ENCODE measurements at regions not wholly inside any gene's neighbourhood (a gene's known extent, or its start where the extent isn't known, plus 50 kb on each side); places are given as distances from the start of the nearest gene placed in this dataset.

DNA sequence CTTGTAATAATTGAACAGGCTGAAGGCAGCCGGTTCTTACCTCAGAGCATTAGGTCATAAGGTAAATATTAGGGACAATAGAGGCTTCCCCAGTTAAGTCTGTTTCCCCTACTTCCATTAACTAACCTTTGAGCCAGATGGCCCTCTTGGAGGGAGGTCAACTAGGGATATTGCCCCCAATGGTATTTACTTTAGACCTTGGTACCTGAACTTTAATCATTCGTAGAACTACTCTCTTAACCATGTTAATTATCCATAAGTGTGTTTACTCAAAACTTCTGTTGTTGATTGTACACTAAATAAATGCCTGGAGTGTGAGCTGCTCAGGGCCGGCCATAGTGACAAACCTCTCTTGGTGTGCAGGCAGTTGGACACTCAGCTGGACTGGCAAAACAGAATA lies 1843.5 kb upstream of the AGA start:
- no peak overlapping the region for H3K18ac ChIP-seq (ENCODE audit: low read depth, low read length)
- dilution Hi-C loops (cut with HindIII; ENCODE audit: low sequenced_read_pairs, unreplicated experiment) (no loop called here), intact Hi-C loops (cut with micrococcal nuclease) (no loop called here), in situ Hi-C loops (cut with MboI; ENCODE audit: low sequenced_read_pairs) (loop anchor here (25.0 kb wide), 1 partner anchor 1723 kb away; no protein-coding TSS in a partner anchor)
- H2AFZ ChIP-seq (replicated peaks; ENCODE audit: low read length, poor library complexity): no peak overlapping the region
- TF ChIP-seq RAD21 (IDR thresholded peaks at IDR 0.05; ENCODE audit: low read length): no peak
- TF ChIP-seq POLR2A (IDR thresholded peaks at IDR 0.05; ENCODE audit: low read depth, low read length): no peak
- TF ChIP-seq MAFK (IDR thresholded peaks at IDR 0.05; ENCODE audit: low read depth, low read length): no peak
- TF ChIP-seq, protein P1, sequence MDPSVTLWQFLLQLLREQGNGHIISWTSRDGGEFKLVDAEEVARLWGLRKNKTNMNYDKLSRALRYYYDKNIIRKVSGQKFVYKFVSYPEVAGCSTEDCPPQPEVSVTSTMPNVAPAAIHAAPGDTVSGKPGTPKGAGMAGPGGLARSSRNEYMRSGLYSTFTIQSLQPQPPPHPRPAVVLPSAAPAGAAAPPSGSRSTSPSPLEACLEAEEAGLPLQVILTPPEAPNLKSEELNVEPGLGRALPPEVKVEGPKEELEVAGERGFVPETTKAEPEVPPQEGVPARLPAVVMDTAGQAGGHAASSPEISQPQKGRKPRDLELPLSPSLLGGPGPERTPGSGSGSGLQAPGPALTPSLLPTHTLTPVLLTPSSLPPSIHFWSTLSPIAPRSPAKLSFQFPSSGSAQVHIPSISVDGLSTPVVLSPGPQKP (IDR thresholded peaks at IDR 0.05; ENCODE audit: borderline replicate concordance, low read depth, low read length): no peak
- TF ChIP-seq MXI1 (IDR thresholded peaks at IDR 0.05; ENCODE audit: borderline replicate concordance, low read depth, low read length): no peak
- TF ChIP-seq, protein P2, sequence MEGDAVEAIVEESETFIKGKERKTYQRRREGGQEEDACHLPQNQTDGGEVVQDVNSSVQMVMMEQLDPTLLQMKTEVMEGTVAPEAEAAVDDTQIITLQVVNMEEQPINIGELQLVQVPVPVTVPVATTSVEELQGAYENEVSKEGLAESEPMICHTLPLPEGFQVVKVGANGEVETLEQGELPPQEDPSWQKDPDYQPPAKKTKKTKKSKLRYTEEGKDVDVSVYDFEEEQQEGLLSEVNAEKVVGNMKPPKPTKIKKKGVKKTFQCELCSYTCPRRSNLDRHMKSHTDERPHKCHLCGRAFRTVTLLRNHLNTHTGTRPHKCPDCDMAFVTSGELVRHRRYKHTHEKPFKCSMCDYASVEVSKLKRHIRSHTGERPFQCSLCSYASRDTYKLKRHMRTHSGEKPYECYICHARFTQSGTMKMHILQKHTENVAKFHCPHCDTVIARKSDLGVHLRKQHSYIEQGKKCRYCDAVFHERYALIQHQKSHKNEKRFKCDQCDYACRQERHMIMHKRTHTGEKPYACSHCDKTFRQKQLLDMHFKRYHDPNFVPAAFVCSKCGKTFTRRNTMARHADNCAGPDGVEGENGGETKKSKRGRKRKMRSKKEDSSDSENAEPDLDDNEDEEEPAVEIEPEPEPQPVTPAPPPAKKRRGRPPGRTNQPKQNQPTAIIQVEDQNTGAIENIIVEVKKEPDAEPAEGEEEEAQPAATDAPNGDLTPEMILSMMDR (conservative IDR thresholded peaks at IDR 0.05; ENCODE audit: low read depth, low read length): no peak
- TF ChIP-seq RFX5 (IDR thresholded peaks at IDR 0.05; ENCODE audit: low read depth, low read length): no peak
- TF ChIP-seq RCOR1 (IDR thresholded peaks at IDR 0.05; ENCODE audit: insufficient replicate concordance, low read length): no peak
- TF ChIP-seq BHLHE40 (IDR thresholded peaks at IDR 0.05; ENCODE audit: low read depth, low read length): no peak
- no peak for TF ChIP-seq MAZ (IDR thresholded peaks at IDR 0.05; ENCODE audit: borderline replicate concordance, low read depth, low read length)
- no peak for TF ChIP-seq CEBPB (IDR thresholded peaks at IDR 0.05; ENCODE audit: low read depth, low read length)
- TF ChIP-seq, protein P3, sequence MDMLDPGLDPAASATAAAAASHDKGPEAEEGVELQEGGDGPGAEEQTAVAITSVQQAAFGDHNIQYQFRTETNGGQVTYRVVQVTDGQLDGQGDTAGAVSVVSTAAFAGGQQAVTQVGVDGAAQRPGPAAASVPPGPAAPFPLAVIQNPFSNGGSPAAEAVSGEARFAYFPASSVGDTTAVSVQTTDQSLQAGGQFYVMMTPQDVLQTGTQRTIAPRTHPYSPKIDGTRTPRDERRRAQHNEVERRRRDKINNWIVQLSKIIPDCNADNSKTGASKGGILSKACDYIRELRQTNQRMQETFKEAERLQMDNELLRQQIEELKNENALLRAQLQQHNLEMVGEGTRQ (IDR thresholded peaks at IDR 0.05; ENCODE audit: low read depth, low read length): no peak
- no peak for TF ChIP-seq CHD1 (IDR thresholded peaks at IDR 0.05; ENCODE audit: low read depth, low read length)
- no peak for TF ChIP-seq FOS (IDR thresholded peaks at IDR 0.05; ENCODE audit: low read depth, low read length)
- no peak for TF ChIP-seq NFE2L2 (IDR thresholded peaks at IDR 0.05; ENCODE audit: low read depth, low read length)
- TF ChIP-seq SMC3 (IDR thresholded peaks at IDR 0.05; ENCODE audit: low read depth, low read length): no peak
- no peak overlapping the region for H4K5ac ChIP-seq (ENCODE audit: low read depth, low read length)
- no peak overlapping the region for H3K4ac ChIP-seq (ENCODE audit: low read depth, low read length)
- H4K20me1 ChIP-seq (ENCODE audit: insufficient read depth, low read length): no peaks in the 10 kb centered on the region
- no CpG with 5 or more reads among the region's 3 CpGs for WGBS, 2 experiments (ENCODE audit: extremely low coverage in 2 of 2, insufficient read length in 1 of 2)
- H3K9ac ChIP-seq (ENCODE audit: low read depth, low read length): no peak overlapping the region
- ATAC-seq (ENCODE audit: low read depth) (no peak), DNase-seq (no peak)
- H2AK9ac ChIP-seq (replicated peaks; ENCODE audit: low read depth, low read length, poor library complexity): no peak overlapping the region
- no peak overlapping the region for H4K91ac ChIP-seq (ENCODE audit: insufficient read depth, low read depth, low read length)
- no peak overlapping the region for H3K4me3 ChIP-seq (ENCODE audit: insufficient read depth, low read depth, low read length)
- no peak overlapping the region for H3K14ac ChIP-seq (replicated peaks; ENCODE audit: low read depth, low read length)
- no peaks in the 10 kb centered on the region for H3K9me1 ChIP-seq (ENCODE audit: insufficient read depth, low read length)
- H3K27ac ChIP-seq (ENCODE audit: insufficient read depth, low read length): no peak overlapping the region
- no peaks in the 10 kb centered on the region for H3K4me1 ChIP-seq (ENCODE audit: control insufficient read depth, insufficient read depth, low read length)
- POLR2A ChIA-PET (ENCODE audit: unreplicated experiment): no interaction called here
- H4K8ac ChIP-seq (ENCODE audit: low read depth in 2 of 2, low read length in 2 of 2): no peak overlapping the region
- BruUV-seq (replicated peaks): no TSS peak
- H2BK120ac ChIP-seq (ENCODE audit: low read depth, low read length): no peak overlapping the region
- H3K36me3 ChIP-seq (ENCODE audit: control insufficient read depth, insufficient read depth, low read length): no peaks in the 10 kb centered on the region
- no peak overlapping the region for H2BK20ac ChIP-seq (ENCODE audit: low read depth, low read length)
- H3K27me3 ChIP-seq (ENCODE audit: control insufficient read depth, insufficient read depth, low read length): no peaks in the 10 kb centered on the region
- no peak overlapping the region for H2BK5ac ChIP-seq (ENCODE audit: low read depth, low read length, poor library complexity, severe bottlenecking)
- H3K4me2 ChIP-seq (ENCODE audit: low read depth, low read length): no peak overlapping the region
- H2BK15ac ChIP-seq (ENCODE audit: low read depth, low read length): no peak overlapping the region
- no peaks in the 10 kb centered on the region; the same call in 1 of the 2 replicates for H3K9me3 ChIP-seq (ENCODE audit: control insufficient read depth, insufficient read depth, low read length)
- no peak overlapping the region for H3K23ac ChIP-seq (ENCODE audit: low read depth, low read length)
- no peak overlapping the region for H3K56ac ChIP-seq (ENCODE audit: extremely low read depth, insufficient read depth, low read length)
- H2AK5ac ChIP-seq (ENCODE audit: low read depth, low read length): no peak overlapping the region
- CTCF ChIA-PET: no interaction called here
- no peaks in the 10 kb centered on the region for H3K79me1 ChIP-seq (ENCODE audit: low read depth in 1 of 2, low read length in 2 of 2)

Data from IMR-90 (cell line).